K562 (cell line): ENCODE measurements at regions not wholly inside any gene's neighbourhood (a gene's known extent, or its start where the extent isn't known, plus 50 kb on each side); places are given as distances from the start of the nearest gene placed in this dataset.

Experiments used
- ATAC-seq: fragments of 200-7000 bp; cut with Tn5 transposase; 3 replicates; pipeline ENCODE4 v1.9.1; 2020; ENCODE audit warnings: moderate library complexity
- BruUV-seq: library from RNA; stranded (reverse); fragments of 400-500 nt; replicated peaks from 2 replicates; lab custom pipeline; 2021; lab: Mats Ljungman, UMichigan
- CTCF ChIA-PET: fragments of 300-600 bp; formaldehyde crosslinking; extraction: SDS; loops from one replicate; lab custom pipeline; 2021; ENCODE audit warnings: low intra/inter-chr PET ratio; lab: Yijun Ruan, JAX
- POLR2A ChIA-PET: fragments of 300-600, 350-650 bp; sonication (Branson Sonifier 250); formaldehyde crosslinking; extraction: SDS; loops from one replicate; lab custom pipeline; 2021; ENCODE audit warnings: antibody characterized with exemption, inconsistent platforms; lab: Yijun Ruan, JAX
- DNase-seq, 4 experiments: peaks; one replicate each; pipeline versions ENCODE4 v3.0.0 to v3.0.0-alpha.2; 2011 to 2018; ENCODE audit warnings: low spot score in 3 of 4, mixed read lengths in 3 of 4; ENCODE audit errors: extremely low read depth in 1 of 4
- FAIRE-seq: peaks from 2 replicates; lab custom pipeline; 2011; peaks lifted over from hg19 to GRCh38; lab: Jason Lieb, UNC
- H2AFZ ChIP-seq: 2 replicates; pipeline ENCODE4 v1.6.0; 2011; ENCODE audit warnings: low read depth, low read length, control low read depth, inconsistent platforms
- H3K27ac ChIP-seq: fragments of 200-600 bp; 3 replicates; pipeline ENCODE4 v1.8.0; 2011; ENCODE audit warnings: low read depth, mild to moderate bottlenecking, control low read depth, inconsistent platforms, low read length, moderate library complexity, mixed read lengths; ENCODE audit errors: extremely low read depth
- H3K27me3 ChIP-seq, 2 experiments: fragments of 300-600 bp in 1 of 2; 2 replicates in 1 of 2; 3 replicates in 1 of 2; pipeline versions ENCODE4 v1.6.0 to v1.8.0; 2011; ENCODE audit warnings: inconsistent platforms in 2 of 2, low read length in 2 of 2, mild to moderate bottlenecking in 1 of 2, mixed read lengths in 1 of 2, moderate library complexity in 1 of 2; ENCODE audit not compliant: control insufficient read depth in 2 of 2, insufficient read depth in 2 of 2
- H3K36me3 ChIP-seq: fragments of 300-600 bp; 3 replicates; pipeline ENCODE4 v1.8.0; 2011; ENCODE audit warnings: mild to moderate bottlenecking, low read length, inconsistent platforms; ENCODE audit not compliant: control insufficient read depth, insufficient read depth
- H3K4me1 ChIP-seq, 2 experiments: fragments of 200-600 bp in 1 of 2; replicated peaks in 1 of 2; 2 replicates in 1 of 2; 3 replicates in 1 of 2; pipeline versions ENCODE4 v1.5.1 to v1.8.0; 2011; ENCODE audit warnings: inconsistent platforms in 2 of 2, low read length in 2 of 2, mild to moderate bottlenecking in 1 of 2, mixed read lengths in 1 of 2, moderate library complexity in 1 of 2; ENCODE audit not compliant: control insufficient read depth in 2 of 2, insufficient read depth in 2 of 2
- H3K4me2 ChIP-seq: 2 replicates; pipeline ENCODE4 v1.6.1; 2011; ENCODE audit warnings: low read length, control low read depth, inconsistent platforms, mixed read lengths; ENCODE audit not compliant: insufficient read depth
- H3K4me3 ChIP-seq: fragments of 200-600 bp; sonication (generic), shearing (Covaris generic); 2 replicates; pipeline ENCODE4 v1.5.1; 2016; ENCODE audit warnings: control low read depth, inconsistent platforms
- H3K79me2 ChIP-seq: fragments of 200-600 bp; 3 replicates; pipeline ENCODE4 v1.8.0; 2011; ENCODE audit warnings: low read length, inconsistent platforms; ENCODE audit not compliant: control insufficient read depth, insufficient read depth
- H3K9ac ChIP-seq, 2 experiments: 2 replicates each; pipeline versions ENCODE4 v1.6.0 to v1.6.1; 2011; ENCODE audit warnings: low read depth in 2 of 2, low read length in 2 of 2, control low read depth in 1 of 2, inconsistent platforms in 1 of 2, mild to moderate bottlenecking in 1 of 2, mixed read lengths in 1 of 2; ENCODE audit not compliant: insufficient read depth in 1 of 2
- H3K9me1 ChIP-seq: one replicate; pipeline ENCODE4 v1.6.0; 2011; ENCODE audit warnings: inconsistent platforms, mild to moderate bottlenecking, low read length, moderate library complexity; ENCODE audit not compliant: control insufficient read depth, insufficient read depth
- H3K9me3 ChIP-seq: replicated peaks from 2 replicates; pipeline ENCODE4 v1.5.1; 2011; ENCODE audit warnings: low read depth, low read length, inconsistent platforms; ENCODE audit not compliant: control insufficient read depth, insufficient read depth
- H4K20me1 ChIP-seq: replicated peaks from 2 replicates; pipeline ENCODE4 v1.6.1; 2011; ENCODE audit warnings: low read length, inconsistent platforms, mixed read lengths; ENCODE audit not compliant: control insufficient read depth, insufficient read depth
- ARHGAP35 ChIP-seq: fragments of 450-650 bp; IDR thresholded peaks from 2 replicates; pipeline ENCODE4 v1.6.1; 2018; ENCODE audit not compliant: partially characterized antibody
- DNMT1 ChIP-seq: fragments of 450-650 bp; IDR thresholded peaks from 2 replicates; pipeline ENCODE4 v1.6.1; 2016; ENCODE audit warnings: antibody characterized with exemption, mild to moderate bottlenecking
- ILF3 ChIP-seq: fragments of 450-650 bp; IDR thresholded peaks from 2 replicates; pipeline ENCODE4 v1.6.1; 2018; ENCODE audit warnings: antibody characterized with exemption, mild to moderate bottlenecking, moderate library complexity, borderline replicate concordance
- MAFF ChIP-seq: IDR thresholded peaks from 2 replicates; pipeline ENCODE4 v1.6.1; 2012; ENCODE audit warnings: low read length, improper control_type of control experiment
- SRSF3 ChIP-seq: fragments of 200-400 bp; formaldehyde crosslinking; IDR thresholded peaks from 2 replicates; pipeline ENCODE4 v1.6.1; 2016; ENCODE audit warnings: mild to moderate bottlenecking, low read length, moderate library complexity; ENCODE audit not compliant: insufficient read depth
- STAG1 ChIP-seq: sonication (generic); formaldehyde crosslinking; IDR thresholded peaks from 2 replicates; pipeline ENCODE4 v1.5.0; 2020; ENCODE audit warnings: missing genetic modification reagents, borderline replicate concordance
- USF2 ChIP-seq: sonication (generic); formaldehyde crosslinking; IDR thresholded peaks from 2 replicates; pipeline ENCODE4 v1.5.0; 2020; ENCODE audit warnings: missing genetic modification reagents
- ZC3H8 ChIP-seq: fragments of 450-650 bp; IDR thresholded peaks from 2 replicates; pipeline ENCODE4 v1.6.1; 2017
- ZNF644 ChIP-seq: fragments of 200-800 bp; sonication (Bioruptor generic); IDR thresholded peaks from 2 replicates; pipeline ENCODE4 v1.6.1; 2016; ENCODE audit warnings: low read depth, missing genetic modification characterization, missing compliant biosample characterization
- ZNF740 ChIP-seq, 3 experiments: fragments of 200-800 bp in 1 of 3; sonication (Bioruptor generic) in 1 of 3; sonication (generic) in 1 of 3; formaldehyde crosslinking in 1 of 3; IDR thresholded peaks; 2 replicates each; pipeline versions ENCODE4 v1.6.1 to v1.8.0; 2016 to 2022; ENCODE audit warnings: mild to moderate bottlenecking in 2 of 3, missing compliant biosample characterization in 2 of 3, missing genetic modification characterization in 2 of 3, missing genetic modification reagents in 1 of 3
- WGBS: fragments of 100-300 bp; shearing (Covaris generic); methylation state at CpG from one replicate; pipeline ENCODE4 v1.1.6; 2016; ENCODE audit warnings: low coverage, mixed read lengths; ENCODE audit not compliant: insufficient coverage; ENCODE audit errors: missing lambda C conversion rate; 5-methylcytosine and 5-hydroxymethylcytosine counted together
- in situ Hi-C: fragments of 300-500 bp; cut with MboI; formaldehyde crosslinking; loops from 4 replicates; pipeline ENCODE4 v1.15.0; 2018; ENCODE audit warnings: inconsistent platforms, mixed read lengths
- intact Hi-C: fragments of 100-400 bp; cut with micrococcal nuclease; formaldehyde crosslinking; loops from 2 replicates; pipeline ENCODE4 v1.14.2; 2022

- H3K9me3 ChIP-seq, result no peaks in the 10 kb centered on the region
- WGBS, result 3% methylated on average over 3 of the region's 3 CpGs
- no peaks in the 10 kb centered on the region for H3K79me2 ChIP-seq
- ChIA-PET POLR2A (no interaction called here), CTCF (no interaction called here)
- intact Hi-C loops (no loop called here), in situ Hi-C loops (no loop called here)
- BruUV-seq, result no TSS peak
- FAIRE-seq, result no peak
- H3K4me2 ChIP-seq, result no peak overlapping the region
- TF ChIP-seq ILF3, result no peak
- no peak for TF ChIP-seq ZC3H8
- no peak for TF ChIP-seq ARHGAP35
- TF ChIP-seq DNMT1, result no peak
- no peak for TF ChIP-seq ZNF644 (tag)
- no peak for TF ChIP-seq MAFF
- no peak for TF ChIP-seq SRSF3
- no peak for TF ChIP-seq ZNF740 (CRISPR knock-in tag; IDR thresholded peaks at IDR 0.05)
- TF ChIP-seq ZNF740 (tag; IDR thresholded peaks at IDR 0.05), result no peak
- TF ChIP-seq USF2 (CRISPR knock-in tag), result no peak
- no peak for TF ChIP-seq STAG1 (CRISPR knock-in tag)
- no peak overlapping the region for H3K9ac ChIP-seq
- H3K27ac ChIP-seq, result no peak overlapping the region
- ATAC-seq, result no peak
- no peaks in the 10 kb centered on the region for H4K20me1 ChIP-seq
- no peaks in the 10 kb centered on the region for H3K9me1 ChIP-seq
- no peak overlapping the region for H2AFZ ChIP-seq
- no peaks in the 10 kb centered on the region for H3K27me3 ChIP-seq
- no peak for DNase-seq
- no peak overlapping the region for H3K4me3 ChIP-seq
- H3K36me3 ChIP-seq, result no peaks in the 10 kb centered on the region
- no peaks in the 10 kb centered on the region for H3K4me1 ChIP-seq
Observed at GRCh38 chr5:93257616-93258015, 323.4 kb downstream of the NR2F1-AS1 start.
